HepG2 (cell line): ENCODE measurements at regions not wholly inside any gene's neighbourhood (a gene's known extent, or its start where the extent isn't known, plus 50 kb on each side); places are given as distances from the start of the nearest gene placed in this dataset.

ENCODE experiments used
- AGO2 ChIP-seq: fragments of 200-400 bp; formaldehyde crosslinking; optimal IDR thresholded peaks from 2 replicates; pipeline ENCODE3; 2017; ENCODE audit warnings: mild to moderate bottlenecking, low read depth, low read length, moderate library complexity
- GABPB1 ChIP-seq: IDR thresholded peaks from 2 replicates; pipeline ENCODE4 v1.6.1; 2016; ENCODE audit warnings: mild to moderate bottlenecking, missing genetic modification reagents, moderate library complexity, missing compliant biosample characterization
- HNF4G ChIP-seq, 2 experiments: sonication (generic) in 1 of 2; formaldehyde crosslinking in 1 of 2; IDR thresholded peaks; 2 replicates each; pipeline versions ENCODE4 v1.4.0 to v1.6.1; 2011 to 2020; ENCODE audit warnings: borderline replicate concordance in 2 of 2, low read depth in 2 of 2, mild to moderate bottlenecking in 2 of 2, low read length in 1 of 2, missing genetic modification reagents in 1 of 2, moderate library complexity in 1 of 2
- KDM5A ChIP-seq: fragments of 200-600 bp; sonication (generic); IDR thresholded peaks from 2 replicates; pipeline ENCODE4 v1.7.0; 2018; ENCODE audit warnings: antibody characterized with exemption, mild to moderate bottlenecking, low read length, borderline replicate concordance
- MXD4 ChIP-seq: IDR thresholded peaks from 2 replicates; pipeline ENCODE4 v1.6.1; 2016; ENCODE audit warnings: mild to moderate bottlenecking, missing biosample characterization, missing genetic modification reagents
- PHF21A ChIP-seq: sonication (generic); formaldehyde crosslinking; IDR thresholded peaks from 2 replicates; pipeline ENCODE4 v1.5.0; 2020; ENCODE audit warnings: mild to moderate bottlenecking, missing genetic modification reagents
- TOPORS ChIP-seq: sonication (generic); formaldehyde crosslinking; IDR thresholded peaks from 2 replicates; pipeline ENCODE4 v1.8.0; 2023; ENCODE audit warnings: mild to moderate bottlenecking, missing genetic modification reagents
- ZNF3 ChIP-seq: IDR thresholded peaks from 2 replicates; pipeline ENCODE4 v1.7.0; 2017; ENCODE audit warnings: inconsistent platforms
- ZNF350 ChIP-seq: sonication (generic); formaldehyde crosslinking; IDR thresholded peaks from 2 replicates; pipeline ENCODE4 v1.4.0; 2020; ENCODE audit warnings: mild to moderate bottlenecking, low read depth, missing genetic modification reagents, borderline replicate concordance
- ZNF747 ChIP-seq: sonication (generic); formaldehyde crosslinking; IDR thresholded peaks from 2 replicates; pipeline ENCODE4 v1.8.1; 2023; ENCODE audit warnings: missing genetic modification reagents, mild to moderate bottlenecking, borderline replicate concordance
- TF ChIP-seq, protein P1 (sequence below): sonication (generic); formaldehyde crosslinking; IDR thresholded peaks from 2 replicates; pipeline ENCODE4 v1.4.0; 2020; ENCODE audit warnings: mild to moderate bottlenecking, missing genetic modification reagents
- TF ChIP-seq, protein P2 (sequence below): sonication (generic); formaldehyde crosslinking; conservative IDR thresholded peaks from 2 replicates; pipeline ENCODE4 v1.4.0; 2020; ENCODE audit warnings: mild to moderate bottlenecking, missing genetic modification reagents, moderate library complexity
- TF ChIP-seq, protein P3 (sequence below): sonication (generic); formaldehyde crosslinking; IDR thresholded peaks from 2 replicates; pipeline ENCODE4 v1.4.0; 2020; ENCODE audit warnings: mild to moderate bottlenecking, missing genetic modification reagents

DNA sequence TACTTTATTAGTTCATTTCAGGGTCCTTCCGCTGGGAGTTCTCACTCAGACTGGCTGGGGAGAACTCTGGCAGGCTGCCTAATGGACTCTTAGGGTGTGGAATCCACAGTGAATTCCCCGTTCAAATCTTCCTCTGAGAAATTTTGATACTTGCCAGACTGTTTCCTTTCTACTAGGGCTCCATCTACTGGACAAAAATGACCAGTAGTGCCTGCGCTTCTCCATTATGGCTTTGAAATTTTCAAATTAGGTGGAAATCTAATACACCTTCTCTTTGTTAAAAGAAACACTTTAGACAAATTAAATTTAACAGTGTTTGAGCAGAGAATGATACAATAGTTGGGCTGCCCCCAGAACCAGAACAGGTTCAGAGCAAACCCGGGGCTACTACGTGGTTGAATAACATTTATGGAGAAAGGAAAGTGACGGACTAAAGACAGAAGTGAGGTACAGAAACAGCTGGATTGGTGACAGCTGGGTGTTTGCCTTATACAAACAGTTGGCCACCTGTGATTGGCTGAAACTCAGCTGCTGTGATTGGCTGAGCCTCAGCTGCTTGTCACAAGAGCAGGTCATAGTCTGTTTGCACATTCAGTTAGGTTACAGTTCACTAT, 52.9 kb upstream of the FDX1 start (continued):
- TF ChIP-seq KDM5A = peak; percentile 60; the same call in 1 of the 2 replicates
- TF ChIP-seq, protein P1, sequence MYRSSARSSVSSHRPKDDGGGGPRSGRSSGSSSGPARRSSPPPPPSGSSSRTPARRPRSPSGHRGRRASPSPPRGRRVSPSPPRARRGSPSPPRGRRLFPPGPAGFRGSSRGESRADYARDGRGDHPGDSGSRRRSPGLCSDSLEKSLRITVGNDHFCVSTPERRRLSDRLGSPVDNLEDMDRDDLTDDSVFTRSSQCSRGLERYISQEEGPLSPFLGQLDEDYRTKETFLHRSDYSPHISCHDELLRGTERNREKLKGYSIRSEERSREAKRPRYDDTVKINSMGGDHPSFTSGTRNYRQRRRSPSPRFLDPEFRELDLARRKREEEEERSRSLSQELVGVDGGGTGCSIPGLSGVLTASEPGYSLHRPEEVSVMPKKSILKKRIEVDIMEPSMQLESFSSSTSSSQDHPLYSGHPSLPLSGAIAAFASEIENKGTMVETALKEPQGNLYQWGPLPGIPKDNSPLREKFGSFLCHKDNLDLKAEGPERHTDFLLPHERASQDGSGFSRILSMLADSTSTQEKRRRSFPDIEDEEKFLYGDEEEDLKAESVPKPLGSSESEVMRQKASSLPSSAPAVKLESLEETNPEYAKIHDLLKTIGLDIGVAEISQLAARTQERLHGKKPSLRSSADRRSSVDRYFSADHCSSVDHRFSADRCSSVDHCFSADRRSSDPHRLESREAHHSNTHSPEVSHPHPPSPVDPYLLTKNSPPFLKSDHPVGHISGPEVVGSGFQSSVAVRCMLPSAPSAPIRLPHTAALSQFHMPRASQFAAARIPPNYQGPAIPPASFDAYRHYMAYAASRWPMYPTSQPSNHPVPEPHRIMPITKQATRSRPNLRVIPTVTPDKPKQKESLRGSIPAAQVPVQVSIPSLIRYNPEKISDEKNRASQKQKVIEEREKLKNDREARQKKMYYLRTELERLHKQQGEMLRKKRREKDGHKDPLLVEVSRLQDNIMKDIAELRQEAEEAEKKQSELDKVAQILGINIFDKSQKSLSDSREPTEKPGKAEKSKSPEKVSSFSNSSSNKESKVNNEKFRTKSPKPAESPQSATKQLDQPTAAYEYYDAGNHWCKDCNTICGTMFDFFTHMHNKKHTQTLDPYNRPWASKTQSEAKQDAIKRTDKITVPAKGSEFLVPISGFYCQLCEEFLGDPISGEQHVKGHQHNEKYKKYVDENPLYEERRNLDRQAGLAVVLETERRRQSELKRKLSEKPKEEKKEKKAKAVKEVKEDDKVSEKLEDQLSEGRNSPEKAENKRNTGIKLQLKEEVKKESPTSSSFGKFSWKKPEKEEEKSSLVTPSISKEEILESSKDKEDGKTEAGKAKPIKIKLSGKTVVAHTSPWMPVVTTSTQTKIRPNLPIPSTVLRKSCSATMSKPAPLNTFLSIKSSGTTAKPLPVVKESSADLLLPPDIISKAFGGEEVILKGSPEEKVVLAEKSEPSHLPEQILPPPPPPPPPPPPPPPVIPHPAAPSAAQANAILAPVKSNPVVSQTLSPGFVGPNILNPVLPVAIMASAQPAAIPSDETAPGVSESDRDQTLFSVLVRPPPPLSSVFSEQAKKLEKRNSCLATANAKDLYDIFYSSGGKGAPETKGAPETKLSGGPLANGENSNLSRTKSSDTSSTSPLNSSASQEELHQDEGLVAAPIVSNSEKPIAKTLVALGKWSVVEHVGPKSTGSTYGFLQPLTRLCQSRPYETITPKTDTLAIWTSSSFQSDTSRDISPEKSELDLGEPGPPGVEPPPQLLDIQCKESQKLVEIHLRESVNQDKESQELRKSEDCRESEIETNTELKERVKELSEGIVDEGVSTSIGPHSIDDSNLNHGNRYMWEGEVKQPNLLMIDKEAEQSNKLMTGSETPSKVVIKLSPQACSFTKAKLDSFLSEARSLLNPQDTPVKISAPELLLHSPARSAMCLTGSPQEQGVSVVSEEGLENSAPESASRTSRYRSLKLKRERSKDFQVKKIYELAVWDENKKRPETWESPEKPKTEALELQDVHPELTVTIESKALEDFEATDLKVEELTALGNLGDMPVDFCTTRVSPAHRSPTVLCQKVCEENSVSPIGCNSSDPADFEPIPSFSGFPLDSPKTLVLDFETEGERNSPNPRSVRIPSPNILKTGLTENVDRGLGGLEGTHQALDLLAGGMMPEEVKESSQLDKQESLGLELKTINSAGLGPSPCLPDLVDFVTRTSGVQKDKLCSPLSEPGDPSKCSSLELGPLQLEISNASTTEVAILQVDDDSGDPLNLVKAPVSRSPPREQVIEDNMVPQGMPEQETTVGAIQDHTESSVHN = no peak
- TF ChIP-seq MXD4 (CRISPR knock-in tag) = 0 out of 2 replicates have a peak, but pooled peaks have one; percentile 19
- peak; percentile 46; the same call in 1 of the 2 replicates for TF ChIP-seq PHF21A (CRISPR knock-in tag)
- no peak for TF ChIP-seq GABPB1 (CRISPR knock-in tag)
- TF ChIP-seq TOPORS (CRISPR knock-in tag) = no peak
- peak; percentile 18; the same call in 1 of the 2 replicates for TF ChIP-seq HNF4G (IDR thresholded peaks at IDR 0.05; ENCODE audit: borderline replicate concordance, low read depth, low read length)
- TF ChIP-seq HNF4G (CRISPR knock-in tag; IDR thresholded peaks at IDR 0.05; ENCODE audit: borderline replicate concordance, low read depth) = no peak
- no peak for TF ChIP-seq ZNF747
- TF ChIP-seq, protein P2, sequence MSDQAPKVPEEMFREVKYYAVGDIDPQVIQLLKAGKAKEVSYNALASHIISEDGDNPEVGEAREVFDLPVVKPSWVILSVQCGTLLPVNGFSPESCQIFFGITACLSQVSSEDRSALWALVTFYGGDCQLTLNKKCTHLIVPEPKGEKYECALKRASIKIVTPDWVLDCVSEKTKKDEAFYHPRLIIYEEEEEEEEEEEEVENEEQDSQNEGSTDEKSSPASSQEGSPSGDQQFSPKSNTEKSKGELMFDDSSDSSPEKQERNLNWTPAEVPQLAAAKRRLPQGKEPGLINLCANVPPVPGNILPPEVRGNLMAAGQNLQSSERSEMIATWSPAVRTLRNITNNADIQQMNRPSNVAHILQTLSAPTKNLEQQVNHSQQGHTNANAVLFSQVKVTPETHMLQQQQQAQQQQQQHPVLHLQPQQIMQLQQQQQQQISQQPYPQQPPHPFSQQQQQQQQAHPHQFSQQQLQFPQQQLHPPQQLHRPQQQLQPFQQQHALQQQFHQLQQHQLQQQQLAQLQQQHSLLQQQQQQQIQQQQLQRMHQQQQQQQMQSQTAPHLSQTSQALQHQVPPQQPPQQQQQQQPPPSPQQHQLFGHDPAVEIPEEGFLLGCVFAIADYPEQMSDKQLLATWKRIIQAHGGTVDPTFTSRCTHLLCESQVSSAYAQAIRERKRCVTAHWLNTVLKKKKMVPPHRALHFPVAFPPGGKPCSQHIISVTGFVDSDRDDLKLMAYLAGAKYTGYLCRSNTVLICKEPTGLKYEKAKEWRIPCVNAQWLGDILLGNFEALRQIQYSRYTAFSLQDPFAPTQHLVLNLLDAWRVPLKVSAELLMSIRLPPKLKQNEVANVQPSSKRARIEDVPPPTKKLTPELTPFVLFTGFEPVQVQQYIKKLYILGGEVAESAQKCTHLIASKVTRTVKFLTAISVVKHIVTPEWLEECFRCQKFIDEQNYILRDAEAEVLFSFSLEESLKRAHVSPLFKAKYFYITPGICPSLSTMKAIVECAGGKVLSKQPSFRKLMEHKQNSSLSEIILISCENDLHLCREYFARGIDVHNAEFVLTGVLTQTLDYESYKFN = 0 out of 2 replicates have a peak, but pooled peaks have one; percentile 23
- TF ChIP-seq ZNF3 (CRISPR knock-in tag) = no peak
- TF ChIP-seq ZNF350 (CRISPR knock-in tag) = no peak
- TF ChIP-seq AGO2 = no peak
- TF ChIP-seq, protein P3, sequence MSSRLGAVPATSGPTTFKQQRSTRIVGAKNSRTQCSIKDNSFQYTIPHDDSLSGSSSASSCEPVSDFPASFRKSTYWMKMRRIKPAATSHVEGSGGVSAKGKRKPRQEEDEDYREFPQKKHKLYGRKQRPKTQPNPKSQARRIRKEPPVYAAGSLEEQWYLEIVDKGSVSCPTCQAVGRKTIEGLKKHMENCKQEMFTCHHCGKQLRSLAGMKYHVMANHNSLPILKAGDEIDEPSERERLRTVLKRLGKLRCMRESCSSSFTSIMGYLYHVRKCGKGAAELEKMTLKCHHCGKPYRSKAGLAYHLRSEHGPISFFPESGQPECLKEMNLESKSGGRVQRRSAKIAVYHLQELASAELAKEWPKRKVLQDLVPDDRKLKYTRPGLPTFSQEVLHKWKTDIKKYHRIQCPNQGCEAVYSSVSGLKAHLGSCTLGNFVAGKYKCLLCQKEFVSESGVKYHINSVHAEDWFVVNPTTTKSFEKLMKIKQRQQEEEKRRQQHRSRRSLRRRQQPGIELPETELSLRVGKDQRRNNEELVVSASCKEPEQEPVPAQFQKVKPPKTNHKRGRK (CRISPR knock-in tag) = no peak
